ENCODE measurements at regions not wholly inside any gene's neighbourhood (a gene's known extent, or its start where the extent isn't known, plus 50 kb on each side); places are given as distances from the start of the nearest gene placed in this dataset.
A peak's percentile ranks its signal among the peaks of the same experiment; 100 is the strongest.
"Not testable (repeated sequence)": the region's sequence is repeated elsewhere in the genome, so short reads cannot be mapped to it uniquely, and the experiment has no call there.

DNA sequence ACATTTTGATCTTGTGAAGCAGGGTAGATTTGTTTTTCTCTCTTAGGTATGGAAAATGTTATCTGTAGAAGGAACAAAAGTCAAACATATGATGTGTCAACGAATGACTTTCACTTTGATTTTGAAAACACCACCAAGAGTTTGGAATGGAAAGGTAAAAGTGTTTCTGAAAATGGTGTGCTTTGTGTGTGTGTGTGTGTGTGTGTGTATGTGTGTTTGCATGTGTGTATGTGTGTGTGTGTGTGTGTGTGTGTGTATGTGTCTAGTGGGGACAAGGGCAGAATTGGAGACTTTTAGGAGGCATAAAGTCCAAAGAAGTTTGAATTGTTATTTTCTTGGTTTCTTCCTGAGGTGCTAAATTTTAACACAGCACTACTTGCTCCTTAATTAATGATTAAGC lies 115.4 kb upstream of the PRKCQ start:
- DNase-seq (ENCODE audit: low spot score) = no peak

DNA sequence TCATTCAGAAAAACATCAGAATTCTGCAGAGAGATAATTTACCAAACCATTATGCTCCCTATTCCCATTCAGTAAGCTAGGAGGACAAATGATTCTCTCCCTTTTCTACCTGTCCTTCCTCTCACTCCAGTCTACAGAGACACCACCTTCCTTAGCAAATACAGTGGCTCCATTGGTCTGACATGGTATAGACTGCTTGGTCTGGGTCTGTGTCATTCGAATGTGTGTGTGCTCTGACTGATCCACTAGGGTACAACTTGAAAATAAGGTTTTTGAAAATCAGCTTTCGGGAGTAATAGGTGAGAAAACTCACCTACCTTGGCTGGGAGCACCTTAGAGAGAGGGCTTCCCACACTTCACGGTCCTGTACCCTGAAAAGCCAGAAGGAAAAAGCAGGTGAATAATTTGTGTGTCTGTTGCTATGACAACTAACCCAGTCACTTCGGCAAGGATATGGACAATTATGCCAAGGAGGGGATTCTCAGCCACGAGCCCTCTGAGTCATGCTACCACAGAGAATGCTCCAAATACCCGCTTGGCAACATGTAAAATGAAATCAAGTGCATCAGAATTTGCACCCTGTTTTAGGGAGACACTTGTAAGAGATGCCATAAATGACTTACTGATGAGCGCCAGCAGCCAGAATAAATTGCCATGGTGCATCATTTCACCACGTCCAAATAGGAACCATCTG lies 114.5 kb upstream of the PRKCQ start:
- DNase-seq (ENCODE audit: low spot score) = peak; percentile 25

GRCh38 chr10:6692856-6693255 lies 112.8 kb upstream of the PRKCQ start:
- DNase-seq (ENCODE audit: low spot score) = no peak

DNA sequence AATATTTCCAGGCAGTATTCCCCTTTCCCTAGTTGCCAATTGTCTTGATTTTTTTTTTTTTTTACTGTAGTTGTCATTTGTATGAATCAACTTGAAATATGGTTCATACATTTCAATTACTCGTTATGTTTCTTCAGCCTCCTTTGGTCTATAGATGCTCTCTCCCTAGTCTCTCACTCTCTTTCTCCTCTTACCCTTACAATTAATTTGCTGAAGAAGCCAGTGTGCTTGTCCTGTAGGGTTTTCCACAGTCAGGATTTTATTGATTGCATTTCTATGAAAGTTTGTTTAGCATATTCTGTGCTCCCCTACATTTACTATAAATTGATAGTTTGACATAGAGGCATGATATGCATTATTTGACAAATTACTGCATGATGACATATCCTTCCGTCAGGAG lies 112.0 kb upstream of the PRKCQ start:
- no peak for DNase-seq (ENCODE audit: low spot score)

GRCh38 chr10:6689036-6689435 lies 109.0 kb upstream of the PRKCQ start:
- no peak for DNase-seq (ENCODE audit: low spot score)

- DNase-seq (ENCODE audit: low spot score) = no peak
These were observed 100.7 kb upstream of the PRKCQ start for GRCh38 chr10:6680735-6681134.

DNA sequence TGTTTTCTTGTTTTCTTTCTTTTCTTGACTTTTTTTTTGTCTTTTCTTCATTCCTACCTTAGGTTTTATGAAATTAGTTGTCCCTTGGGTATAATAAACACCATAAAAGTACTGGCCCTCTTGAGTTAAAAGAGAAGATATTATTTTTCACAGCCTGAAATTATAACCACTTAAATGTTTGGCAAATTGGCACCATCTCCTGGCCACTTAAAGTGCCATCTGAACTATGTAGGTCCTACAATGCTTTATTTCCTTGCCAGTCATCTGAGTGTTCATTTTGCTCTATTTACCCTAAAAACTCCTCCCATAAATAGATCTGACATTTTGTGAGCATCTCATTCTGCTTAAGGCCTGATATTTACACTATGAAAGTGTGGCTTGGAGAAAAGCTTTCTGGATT lies 98.9 kb upstream of the PRKCQ start:
- no peak for DNase-seq (ENCODE audit: low spot score)

DNA sequence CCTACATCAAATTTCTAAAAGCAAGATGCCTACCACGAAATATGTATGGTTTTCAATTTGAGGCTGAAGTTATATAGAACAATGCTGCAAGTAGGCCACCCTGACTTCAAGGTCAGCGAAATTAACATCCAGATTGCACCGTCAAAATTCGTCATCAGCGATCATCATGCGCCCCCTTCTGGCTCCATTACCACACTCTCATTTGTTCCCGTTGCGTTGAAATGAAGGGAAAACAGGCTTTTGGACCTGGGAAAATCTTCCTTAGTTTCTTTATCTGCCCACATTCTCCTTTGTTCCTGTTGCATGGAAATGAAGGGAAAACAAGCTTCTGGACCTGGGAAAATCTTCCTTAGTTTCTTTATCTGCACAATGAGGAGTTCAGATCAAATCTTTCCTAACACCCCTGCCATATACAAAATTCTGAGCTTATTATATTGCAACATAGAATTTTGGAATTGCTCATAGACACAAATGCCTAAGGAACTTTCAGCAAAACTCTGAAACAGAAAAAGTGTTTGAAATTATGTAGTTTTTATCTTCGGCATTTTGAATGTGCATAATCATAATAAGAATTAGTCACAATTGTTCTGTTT lies 98.2 kb upstream of the PRKCQ start:
- DNase-seq (ENCODE audit: low spot score) = no peak

DNA sequence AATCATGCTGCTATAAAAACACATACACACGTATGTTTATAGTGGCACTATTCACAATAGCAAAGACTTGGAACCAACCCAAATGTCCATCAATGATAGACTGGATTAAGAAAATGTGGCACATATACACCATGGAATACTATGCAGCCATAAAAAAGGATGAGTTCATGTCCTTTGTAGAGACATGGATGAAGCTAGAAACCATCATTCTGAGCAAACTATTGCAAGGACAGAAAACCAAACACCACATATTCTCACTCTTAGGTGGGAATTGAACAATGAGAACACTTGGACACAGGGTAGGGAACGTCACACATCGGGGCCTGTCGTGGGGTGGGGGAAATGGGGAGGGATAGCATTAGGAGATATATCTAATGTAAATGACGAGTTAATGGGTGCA lies 97.1 kb upstream of the PRKCQ start:
- DNase-seq (ENCODE audit: low spot score) = not testable (repeated sequence)

DNA sequence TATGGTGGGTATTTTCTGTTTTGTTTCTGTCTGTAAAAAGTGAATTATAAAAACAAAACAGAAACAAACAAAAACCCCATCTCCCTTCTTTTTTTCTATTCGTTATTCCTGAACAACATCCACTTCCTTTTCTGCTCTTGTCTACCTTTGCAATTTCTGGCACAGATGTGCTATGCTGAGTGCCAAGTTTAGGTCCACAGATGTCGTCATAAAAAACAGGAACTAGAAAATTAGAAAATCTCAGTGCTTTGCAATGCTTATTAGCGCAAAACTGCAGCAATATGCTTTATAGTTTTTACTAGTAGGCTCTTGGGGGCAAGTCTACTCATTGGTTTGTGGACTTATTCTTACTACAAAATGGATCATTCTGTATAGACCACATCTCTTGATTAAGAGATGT lies 94.2 kb upstream of the PRKCQ start:
- DNase-seq (ENCODE audit: low spot score) = no peak

GRCh38 chr10:6671976-6672375 lies 91.9 kb upstream of the PRKCQ start:
- DNase-seq (ENCODE audit: low spot score) = no peak

DNA sequence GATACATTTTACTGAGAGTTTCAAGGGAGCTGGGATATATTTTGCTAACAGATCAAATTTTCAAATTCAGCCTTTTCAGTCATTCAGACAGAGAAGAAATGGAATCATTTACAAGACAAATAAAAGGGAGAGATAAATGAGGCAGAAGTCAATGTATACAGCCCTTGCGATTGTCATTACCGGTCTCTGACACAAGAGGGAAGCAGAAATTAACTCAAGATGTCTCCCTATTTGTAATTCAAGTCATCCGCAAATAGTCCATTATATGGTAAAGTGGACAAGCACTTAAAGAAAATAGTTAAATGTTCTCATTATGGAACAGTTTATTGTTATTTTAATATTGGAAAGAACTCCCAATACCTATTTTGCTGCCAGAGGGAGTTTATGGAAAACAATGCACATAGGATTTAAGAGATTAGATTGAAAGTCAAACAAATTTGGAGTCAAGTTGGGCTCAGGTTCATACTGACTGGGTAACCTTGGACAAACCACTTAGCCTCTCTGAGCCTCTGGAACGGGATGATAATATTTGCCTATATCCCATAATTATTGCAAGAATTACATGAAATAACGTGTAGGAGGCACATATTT lies 89.3 kb upstream of the PRKCQ start:
- peak; percentile 35 for DNase-seq (ENCODE audit: low spot score)

DNA sequence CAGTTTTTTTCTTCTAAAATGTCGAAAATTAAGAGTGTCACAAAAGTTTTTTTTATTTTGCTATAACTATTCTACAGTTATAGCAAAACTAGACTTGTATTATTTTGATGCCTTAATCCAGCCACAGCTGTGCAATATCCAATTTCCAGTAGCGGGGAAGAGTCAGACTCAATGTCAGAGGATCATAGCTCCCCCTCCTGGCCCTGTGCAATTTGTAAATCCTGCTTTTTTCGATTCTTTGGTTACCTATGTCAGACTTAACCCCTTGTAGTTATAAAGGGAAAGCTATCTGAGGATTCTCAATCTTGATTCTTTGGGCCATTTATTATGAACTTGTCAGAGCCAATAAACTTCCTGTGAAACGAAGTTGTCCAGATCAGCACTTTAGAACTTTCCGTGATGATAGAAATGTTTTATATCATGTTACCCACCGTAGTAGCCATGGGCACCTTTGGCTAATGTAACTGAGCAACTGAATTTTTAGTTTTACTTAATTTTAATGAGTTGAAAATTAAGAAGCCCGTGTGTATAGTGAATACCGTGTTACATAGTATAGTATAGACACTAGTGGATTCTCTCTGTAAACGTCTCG lies 87.7 kb upstream of the PRKCQ start:
- peak; percentile 23 for DNase-seq (ENCODE audit: low spot score)

- DNase-seq (ENCODE audit: low spot score) = no peak
These were observed 87.1 kb upstream of the PRKCQ start for GRCh38 chr10:6667150-6667549.

- no peak for DNase-seq (ENCODE audit: low spot score)
These were observed 85.8 kb upstream of the PRKCQ start for GRCh38 chr10:6665847-6666246.

GRCh38 chr10:6660460-6660859 lies 80.4 kb upstream of the PRKCQ start:
- no peak for DNase-seq (ENCODE audit: low spot score)

GRCh38 chr10:6659451-6659850 lies 79.4 kb upstream of the PRKCQ start:
- DNase-seq (ENCODE audit: low spot score) = no peak

GRCh38 chr10:6657669-6658068 lies 77.6 kb upstream of the PRKCQ start:
- no peak for DNase-seq (ENCODE audit: low spot score)

- DNase-seq (ENCODE audit: low spot score) = no peak
These were observed 77.1 kb upstream of the PRKCQ start for GRCh38 chr10:6657196-6657595.

DNA sequence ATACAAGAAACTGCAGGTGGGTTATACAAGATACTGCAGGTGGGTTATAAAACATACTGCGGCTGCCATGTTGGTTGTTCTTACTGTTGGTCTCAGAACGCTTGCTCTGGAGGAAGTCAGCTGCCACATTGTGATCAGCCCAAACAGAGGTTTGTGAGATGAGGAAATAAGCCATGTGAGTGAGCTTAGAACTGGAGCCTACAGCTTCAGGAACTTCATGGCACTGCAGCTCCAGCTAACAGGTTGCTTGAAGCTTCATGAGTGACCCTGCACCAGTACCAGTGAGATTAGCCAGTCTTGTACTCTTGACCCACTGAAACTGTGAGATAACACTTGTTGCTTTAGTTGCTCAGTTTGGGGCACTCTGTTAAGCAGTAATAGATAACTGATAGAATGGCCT lies 74.5 kb upstream of the PRKCQ start:
- DNase-seq (ENCODE audit: low spot score) = no peak

GRCh38 chr10:6650586-6650985 lies 70.5 kb upstream of the PRKCQ start:
- DNase-seq (ENCODE audit: low spot score) = no peak

DNA sequence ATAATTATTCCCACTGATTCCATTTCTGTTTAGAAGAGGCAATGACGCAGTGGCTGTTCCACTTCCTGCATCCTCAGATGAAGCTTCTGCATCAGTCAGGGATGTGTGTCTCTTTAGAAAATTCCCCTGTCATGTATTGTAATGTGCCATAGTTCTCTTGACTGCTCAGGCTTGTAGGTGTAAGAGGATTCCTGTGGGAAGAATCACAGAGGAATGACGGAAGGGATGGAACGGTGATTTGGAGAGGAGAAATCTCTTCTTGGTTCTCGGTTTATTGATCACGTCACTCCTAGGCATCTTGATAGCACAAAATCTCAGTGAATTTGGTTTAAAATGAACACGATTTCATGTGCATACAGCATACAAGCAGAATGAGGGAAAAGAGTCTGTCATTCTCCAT lies 69.8 kb upstream of the PRKCQ start:
- no peak for DNase-seq (ENCODE audit: low spot score)
